Neuron (in vitro differentiated cells): ENCODE measurements at regions not wholly inside any gene's neighbourhood (a gene's known extent, or its start where the extent isn't known, plus 50 kb on each side); places are given as distances from the start of the nearest gene placed in this dataset.

Source experiments
- H2AFZ ChIP-seq: one replicate; pipeline ENCODE4 v1.6.1; 2013; ENCODE audit warnings: low read depth, mild to moderate bottlenecking, inconsistent platforms, low read length, moderate library complexity
- H3K27me3 ChIP-seq: one replicate; pipeline ENCODE4 v1.6.1; 2013; ENCODE audit warnings: low read length; ENCODE audit not compliant: insufficient read depth
- H3K36me3 ChIP-seq: one replicate; pipeline ENCODE4 v1.6.1; 2013; ENCODE audit warnings: low read length; ENCODE audit not compliant: insufficient read depth
- H3K4me1 ChIP-seq: one replicate; pipeline ENCODE4 v1.6.1; 2013; ENCODE audit warnings: low read length; ENCODE audit not compliant: insufficient read depth
- H3K4me3 ChIP-seq: 2 replicates; pipeline ENCODE4 v1.5.1; 2013; ENCODE audit warnings: mild to moderate bottlenecking, low read length, moderate library complexity
- H3K9me3 ChIP-seq: one replicate; pipeline ENCODE4 v1.6.1; 2013; ENCODE audit warnings: low read length

DNA sequence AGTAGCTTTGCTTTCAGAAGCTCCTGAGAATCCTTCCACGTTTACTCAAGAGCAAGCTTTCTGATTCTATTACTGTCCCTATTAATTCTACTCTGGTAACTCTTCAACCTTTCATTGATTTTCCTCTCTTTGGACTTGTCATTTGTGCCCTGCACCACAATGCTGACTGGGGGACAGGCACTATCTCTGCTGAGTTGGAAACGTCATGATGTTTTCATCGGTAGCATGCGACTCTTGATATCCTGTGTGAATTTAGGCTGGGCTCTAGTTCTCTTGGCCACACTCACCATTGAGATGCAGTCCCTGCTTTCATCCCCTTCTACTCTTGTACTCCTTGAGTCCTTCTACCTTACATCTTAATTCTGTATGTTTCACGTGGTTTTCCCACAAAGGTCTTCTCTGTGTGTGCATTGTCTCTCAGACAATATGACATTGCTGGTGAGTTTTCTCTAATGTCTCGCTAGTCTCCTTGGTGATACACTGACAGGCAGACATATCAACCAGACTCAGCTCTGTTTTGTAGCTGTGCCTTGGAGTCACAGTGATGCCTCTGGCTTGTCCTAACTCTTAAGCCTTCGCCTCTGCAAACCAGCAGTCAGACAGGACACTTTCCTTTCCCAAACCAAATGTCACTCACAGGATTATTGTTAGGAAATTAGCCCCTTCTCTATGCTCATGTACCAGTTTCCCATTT, 223.6 kb upstream of the ADGRL2 start:
- H3K4me3 ChIP-seq = peak overlapping the region; percentile 13
- H3K4me1 ChIP-seq = peaks cover 31% of the 10 kb centered on the region
- no peaks in the 10 kb centered on the region for H3K27me3 ChIP-seq
- no peak overlapping the region for H2AFZ ChIP-seq
- no peaks in the 10 kb centered on the region for H3K36me3 ChIP-seq
- no peaks in the 10 kb centered on the region for H3K9me3 ChIP-seq

DNA sequence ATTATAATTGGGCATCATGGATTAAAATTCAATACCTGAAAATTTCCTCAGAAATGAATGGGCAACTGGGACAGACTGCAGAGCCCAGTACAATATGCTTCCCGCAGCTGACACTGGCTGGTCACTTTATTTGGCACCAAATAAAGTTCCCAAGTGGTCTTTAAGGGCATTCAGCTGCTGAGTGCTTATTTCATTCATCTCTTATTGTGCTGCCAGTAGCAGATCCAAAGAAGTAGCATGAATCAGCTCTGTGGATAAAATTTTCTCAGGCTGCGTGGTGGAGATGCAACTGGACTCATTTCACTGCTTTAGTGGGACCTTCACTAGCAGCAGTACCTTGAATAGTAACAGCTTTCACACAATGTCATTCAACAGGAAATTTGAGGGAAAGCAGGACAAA, 226.3 kb upstream of the ADGRL2 start:
- Histone ChIP-seq H3K36me3 (no peaks in the 10 kb centered on the region), H2AFZ (no peak overlapping the region), H3K27me3 (no peaks in the 10 kb centered on the region), H3K4me1 (peaks cover 31% of the 10 kb centered on the region), H3K9me3 (no peaks in the 10 kb centered on the region), H3K4me3 (no peak overlapping the region)

DNA sequence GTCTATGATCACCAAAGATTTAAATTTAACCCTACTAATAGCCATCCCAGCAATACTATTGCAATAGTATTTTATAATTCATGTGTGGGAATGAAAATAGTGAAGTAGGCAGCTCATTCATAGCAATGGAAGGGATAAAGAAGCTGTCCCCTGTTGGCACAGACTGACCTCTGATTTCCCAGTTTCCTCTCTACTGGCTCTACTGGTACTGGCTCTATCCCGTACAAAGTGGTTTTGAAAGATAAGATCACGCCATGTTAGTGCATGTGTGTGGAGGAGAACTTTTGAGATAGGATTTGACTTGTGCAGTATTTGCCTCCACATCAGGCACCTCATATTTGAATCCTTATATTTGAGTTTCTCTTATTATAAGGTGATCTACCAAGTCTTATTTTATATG, 227.3 kb upstream of the ADGRL2 start:
- H3K36me3 ChIP-seq = no peaks in the 10 kb centered on the region
- peaks cover 28% of the 10 kb centered on the region for H3K4me1 ChIP-seq
- no peaks in the 10 kb centered on the region for H3K27me3 ChIP-seq
- H2AFZ ChIP-seq = no peak overlapping the region
- H3K4me3 ChIP-seq = no peak overlapping the region
- no peaks in the 10 kb centered on the region for H3K9me3 ChIP-seq

DNA sequence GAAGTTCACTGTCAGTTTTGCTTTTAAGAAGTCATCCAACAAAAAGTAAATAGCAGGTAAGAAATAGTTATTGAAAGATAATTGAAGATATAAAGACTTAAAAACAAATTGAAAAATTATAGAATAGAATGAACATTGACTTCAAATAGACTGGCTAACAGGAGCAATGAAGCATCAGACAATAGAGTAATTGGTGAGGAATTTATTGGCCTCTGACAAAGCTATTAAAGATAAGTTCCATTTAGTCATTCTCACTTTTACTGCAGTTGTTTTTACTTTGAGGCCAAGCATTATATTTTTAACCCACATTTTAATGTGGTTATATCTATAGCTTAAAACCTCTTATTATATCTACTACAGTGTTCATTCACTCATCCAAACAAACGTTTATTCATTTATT, 228.8 kb upstream of the ADGRL2 start:
- Histone ChIP-seq H3K4me1 (peaks cover 16% of the 10 kb centered on the region), H3K36me3 (no peaks in the 10 kb centered on the region), H2AFZ (no peak overlapping the region), H3K27me3 (no peaks in the 10 kb centered on the region), H3K4me3 (no peak overlapping the region), H3K9me3 (no peaks in the 10 kb centered on the region)

DNA sequence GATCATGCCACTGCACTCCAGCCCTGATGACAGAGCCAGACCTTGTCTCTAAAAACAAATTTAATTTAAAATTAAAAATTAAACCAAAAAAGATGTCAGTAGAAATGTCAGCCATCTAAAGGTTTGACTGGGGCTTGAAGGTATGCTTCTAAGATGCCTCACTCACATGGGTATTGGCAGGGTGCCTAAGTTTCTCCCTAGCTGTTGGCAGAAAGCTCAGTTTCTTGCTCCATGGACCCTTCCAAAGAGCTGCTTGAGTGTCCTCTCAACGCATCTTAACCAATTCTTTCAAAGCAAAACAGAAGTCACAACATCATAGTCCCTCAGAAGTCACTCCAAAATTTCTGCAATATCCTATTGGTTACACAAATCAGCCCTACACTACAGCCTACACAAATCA, 231.0 kb upstream of the ADGRL2 start:
- Histone ChIP-seq H3K27me3 (no peaks in the 10 kb centered on the region), H3K36me3 (no peaks in the 10 kb centered on the region), H3K4me3 (no peak overlapping the region), H3K9me3 (no peaks in the 10 kb centered on the region), H2AFZ (no peak overlapping the region), H3K4me1 (peaks cover 8% of the 10 kb centered on the region)

DNA sequence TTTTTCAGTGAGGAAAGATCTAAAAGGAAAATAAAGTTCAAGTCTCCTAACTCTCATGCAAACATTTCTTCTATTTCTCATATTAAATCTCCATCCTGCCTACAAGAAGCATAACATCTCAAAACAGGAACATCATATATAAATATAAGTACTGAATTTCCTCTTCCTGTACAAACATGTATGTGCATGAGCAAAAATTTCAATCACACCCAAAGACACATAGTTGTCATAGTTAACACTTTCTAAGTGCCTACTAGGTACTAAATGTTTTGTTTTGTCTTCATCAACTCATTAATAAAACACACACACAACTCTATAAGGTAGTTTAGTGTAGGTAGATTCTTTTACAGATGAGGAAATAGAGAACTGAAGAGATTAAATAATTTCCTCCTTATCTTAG, 237.1 kb upstream of the ADGRL2 start:
- no peaks in the 10 kb centered on the region for H3K27me3 ChIP-seq
- H3K36me3 ChIP-seq = no peaks in the 10 kb centered on the region
- no peak overlapping the region for H2AFZ ChIP-seq

GRCh38 chr1:81562934-81563333, 237.8 kb upstream of the ADGRL2 start:
- no peaks in the 10 kb centered on the region for H3K9me3 ChIP-seq
- H3K4me3 ChIP-seq = no peak overlapping the region
- H3K36me3 ChIP-seq = no peaks in the 10 kb centered on the region
- no peaks in the 10 kb centered on the region for H3K27me3 ChIP-seq
- H3K4me1 ChIP-seq = no peaks in the 10 kb centered on the region
- no peak overlapping the region for H2AFZ ChIP-seq

More for the DNA sequence above, 237.1 kb upstream of the ADGRL2 start:
- Histone ChIP-seq H3K9me3 (no peaks in the 10 kb centered on the region), H3K4me1 (no peaks in the 10 kb centered on the region), H3K4me3 (no peak overlapping the region)

GRCh38 chr1:81560629-81561028, 240.1 kb upstream of the ADGRL2 start:
- Histone ChIP-seq H3K27me3 (no peaks in the 10 kb centered on the region), H3K4me1 (no peaks in the 10 kb centered on the region), H3K9me3 (no peaks in the 10 kb centered on the region), H2AFZ (no peak overlapping the region), H3K4me3 (no peak overlapping the region), H3K36me3 (no peaks in the 10 kb centered on the region)

GRCh38 chr1:81559662-81560350, 240.9 kb upstream of the ADGRL2 start:
- no peaks in the 10 kb centered on the region for H3K27me3 ChIP-seq
- H3K4me3 ChIP-seq = no peak overlapping the region
- no peak overlapping the region for H2AFZ ChIP-seq
- no peaks in the 10 kb centered on the region for H3K9me3 ChIP-seq
- no peaks in the 10 kb centered on the region for H3K4me1 ChIP-seq
- H3K36me3 ChIP-seq = no peaks in the 10 kb centered on the region

GRCh38 chr1:81558291-81559076, 242.2 kb upstream of the ADGRL2 start:
- Histone ChIP-seq H3K4me3 (no peak overlapping the region), H3K4me1 (no peaks in the 10 kb centered on the region), H2AFZ (no peak overlapping the region), H3K27me3 (no peaks in the 10 kb centered on the region), H3K36me3 (no peaks in the 10 kb centered on the region), H3K9me3 (no peaks in the 10 kb centered on the region)

- Histone ChIP-seq H3K9me3 (no peaks in the 10 kb centered on the region), H3K4me3 (no peak overlapping the region), H3K36me3 (no peaks in the 10 kb centered on the region), H3K27me3 (no peaks in the 10 kb centered on the region), H3K4me1 (peaks cover 4% of the 10 kb centered on the region), H2AFZ (no peak overlapping the region)
Measured at GRCh38 chr1:81556968-81557367, 243.8 kb upstream of the ADGRL2 start.

- H2AFZ ChIP-seq = no peak overlapping the region
- no peaks in the 10 kb centered on the region for H3K9me3 ChIP-seq
- H3K27me3 ChIP-seq = no peaks in the 10 kb centered on the region
- no peak overlapping the region for H3K4me3 ChIP-seq
- no peaks in the 10 kb centered on the region for H3K36me3 ChIP-seq
- peaks cover 4% of the 10 kb centered on the region for H3K4me1 ChIP-seq
Measured at GRCh38 chr1:81554534-81554933, 246.2 kb upstream of the ADGRL2 start.

DNA sequence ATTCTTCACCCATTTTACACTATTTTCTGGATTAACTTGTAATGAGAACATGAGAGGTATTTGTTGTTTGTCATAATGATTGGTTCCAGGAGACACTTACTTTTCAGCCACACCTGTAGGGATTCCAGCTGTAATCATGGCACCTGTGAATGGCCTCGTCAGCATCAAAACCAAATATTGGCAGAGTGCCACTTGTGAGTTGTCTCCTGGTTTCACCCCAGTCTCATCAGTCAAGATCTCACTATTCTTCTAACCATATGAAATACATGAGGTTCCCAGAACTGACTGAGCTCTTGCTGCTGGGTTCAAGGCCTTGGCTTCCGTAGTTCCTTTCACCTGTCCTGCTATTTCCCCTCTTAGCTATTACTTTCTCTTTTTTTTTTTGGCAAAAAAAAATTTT, 246.6 kb upstream of the ADGRL2 start:
- H3K9me3 ChIP-seq = no peaks in the 10 kb centered on the region
- H3K27me3 ChIP-seq = no peaks in the 10 kb centered on the region
- H2AFZ ChIP-seq = no peak overlapping the region
- peaks cover 4% of the 10 kb centered on the region for H3K4me1 ChIP-seq
- no peaks in the 10 kb centered on the region for H3K36me3 ChIP-seq
- H3K4me3 ChIP-seq = no peak overlapping the region
